Lower lobe of right lung (tissue), 2 donors: ENCODE measurements at regions not wholly inside any gene's neighbourhood (a gene's known extent, or its start where the extent isn't known, plus 50 kb on each side); places are given as distances from the start of the nearest gene placed in this dataset.
"Not testable (repeated sequence)": the region's sequence is repeated elsewhere in the genome, so short reads cannot be mapped to it uniquely, and the experiment has no call there.

Experiments
- ATAC-seq, 2 donors: fragments of 200-7000 bp; cut with Tn5 transposase; one replicate each; pipeline ENCODE4 v1.9.1; 2020 to 2022; ENCODE audit warnings: mild to moderate bottlenecking in 2 of 2, moderate library complexity in 2 of 2
- DNase-seq: peaks from one replicate; pipeline ENCODE4 v3.0.0-alpha.2; 2020
- H3K27ac ChIP-seq: fragments of 200-600 bp; one replicate; pipeline ENCODE4 v1.8.0; 2022
- H3K27me3 ChIP-seq: fragments of 200-600 bp; one replicate; pipeline ENCODE4 v1.8.0; 2022; ENCODE audit warnings: low read depth
- H3K36me3 ChIP-seq: fragments of 200-600 bp; one replicate; pipeline ENCODE4 v1.8.0; 2022; ENCODE audit warnings: mild to moderate bottlenecking
- H3K4me1 ChIP-seq: fragments of 200-600 bp; one replicate; pipeline ENCODE4 v1.8.0; 2022
- H3K4me3 ChIP-seq: fragments of 200-600 bp; one replicate; pipeline ENCODE4 v1.8.0; 2022; ENCODE audit warnings: mild to moderate bottlenecking
- H3K9me3 ChIP-seq: fragments of 200-600 bp; one replicate; pipeline ENCODE4 v1.8.0; 2022
- intact Hi-C: fragments of 100-400 bp; cut with DNase I; formaldehyde crosslinking; loops from one replicate; pipeline ENCODE4 v1.11.0; 2022
- TF ChIP-seq, protein P1 (sequence below): fragments of 200-600 bp; IDR thresholded peaks from one replicate; pipeline ENCODE4 v1.8.0; 2022; ENCODE audit warnings: antibody characterized with exemption, mild to moderate bottlenecking
- donor health status: DM: no; HTN: yes; CAD: no; lungs with severe emphysema.

DNA sequence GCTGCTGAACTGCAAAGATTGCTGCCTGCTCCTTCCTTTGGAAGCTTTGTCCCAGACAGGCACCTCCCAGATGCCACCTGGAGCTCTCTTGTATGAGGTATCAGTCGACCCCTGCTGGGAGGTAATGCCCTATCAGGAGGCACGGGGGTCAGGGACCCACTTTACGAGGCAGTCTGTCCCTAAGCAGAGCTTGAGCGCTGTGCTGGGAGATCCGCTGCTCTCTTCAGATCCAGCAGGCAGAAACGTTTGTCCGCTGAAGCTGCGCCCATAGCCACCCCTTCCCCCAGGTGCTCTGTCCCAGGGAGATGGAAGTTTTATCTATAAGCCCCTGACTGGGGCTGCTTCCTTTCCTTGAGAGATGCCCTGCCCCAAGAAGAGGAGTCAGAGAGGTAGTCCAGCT is 197.5 kb downstream of the NAF1 start:
- TF ChIP-seq, protein P1, sequence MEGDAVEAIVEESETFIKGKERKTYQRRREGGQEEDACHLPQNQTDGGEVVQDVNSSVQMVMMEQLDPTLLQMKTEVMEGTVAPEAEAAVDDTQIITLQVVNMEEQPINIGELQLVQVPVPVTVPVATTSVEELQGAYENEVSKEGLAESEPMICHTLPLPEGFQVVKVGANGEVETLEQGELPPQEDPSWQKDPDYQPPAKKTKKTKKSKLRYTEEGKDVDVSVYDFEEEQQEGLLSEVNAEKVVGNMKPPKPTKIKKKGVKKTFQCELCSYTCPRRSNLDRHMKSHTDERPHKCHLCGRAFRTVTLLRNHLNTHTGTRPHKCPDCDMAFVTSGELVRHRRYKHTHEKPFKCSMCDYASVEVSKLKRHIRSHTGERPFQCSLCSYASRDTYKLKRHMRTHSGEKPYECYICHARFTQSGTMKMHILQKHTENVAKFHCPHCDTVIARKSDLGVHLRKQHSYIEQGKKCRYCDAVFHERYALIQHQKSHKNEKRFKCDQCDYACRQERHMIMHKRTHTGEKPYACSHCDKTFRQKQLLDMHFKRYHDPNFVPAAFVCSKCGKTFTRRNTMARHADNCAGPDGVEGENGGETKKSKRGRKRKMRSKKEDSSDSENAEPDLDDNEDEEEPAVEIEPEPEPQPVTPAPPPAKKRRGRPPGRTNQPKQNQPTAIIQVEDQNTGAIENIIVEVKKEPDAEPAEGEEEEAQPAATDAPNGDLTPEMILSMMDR, result no peak
- no peak for ATAC-seq
- intact Hi-C loops, result no loop called here
- DNase-seq, result no peak
- Histone ChIP-seq H3K9me3 (no peaks in the 10 kb centered on the region), H3K4me3 (no peak overlapping the region), H3K27me3 (no peaks in the 10 kb centered on the region), H3K36me3 (no peaks in the 10 kb centered on the region), H3K4me1 (no peaks in the 10 kb centered on the region), H3K27ac (no peak overlapping the region)

DNA sequence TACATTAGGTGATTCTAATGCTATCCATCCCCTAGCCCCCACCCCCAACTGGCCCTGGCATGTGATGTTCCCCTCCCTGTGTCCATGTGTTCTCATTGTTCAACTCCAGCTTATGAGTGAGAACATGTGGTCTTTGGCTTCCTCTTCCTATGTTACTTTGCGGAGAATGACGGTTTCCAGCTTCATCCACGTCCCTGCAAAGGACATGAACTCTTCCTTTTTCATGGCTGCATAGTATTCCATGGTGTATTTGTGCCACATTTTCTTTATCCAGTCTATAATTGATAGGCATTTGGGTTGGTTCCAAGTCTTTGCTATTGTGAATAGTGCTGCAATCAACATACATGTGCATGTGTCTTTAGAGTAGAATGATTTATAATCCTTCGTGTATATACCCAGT is 200.7 kb downstream of the NAF1 start:
- H3K27me3 ChIP-seq, H3K27ac ChIP-seq, intact Hi-C loops, H3K36me3 ChIP-seq, ATAC-seq, H3K4me1 ChIP-seq, DNase-seq, H3K4me3 ChIP-seq, H3K9me3 ChIP-seq: not testable (repeated sequence)

DNA sequence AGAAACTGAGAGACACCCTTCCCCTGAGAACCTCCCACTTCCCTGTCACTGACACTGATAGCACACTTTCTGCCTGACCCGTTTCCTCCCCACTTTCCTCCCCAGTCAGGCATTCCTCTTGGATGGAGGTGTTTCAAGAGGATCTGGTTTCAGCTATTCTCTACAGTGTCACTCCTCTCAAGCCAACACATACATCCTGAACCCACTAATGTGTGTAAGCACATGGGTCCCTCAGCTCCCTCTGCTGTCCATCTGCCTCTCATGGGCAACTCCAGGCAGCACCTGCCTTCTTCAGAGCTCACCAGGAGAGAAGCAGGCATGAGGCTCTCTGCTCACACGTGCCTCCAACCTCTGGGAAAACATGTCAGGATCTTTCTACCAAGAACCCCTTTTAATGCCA is 207.6 kb downstream of the NAF1 start:
- Histone ChIP-seq H3K36me3 (no peaks in the 10 kb centered on the region), H3K27me3 (no peaks in the 10 kb centered on the region), H3K4me3 (no peak overlapping the region), H3K4me1 (no peaks in the 10 kb centered on the region), H3K27ac (no peak overlapping the region), H3K9me3 (no peaks in the 10 kb centered on the region)
- ATAC-seq, result no peak
- intact Hi-C loops, result no loop called here
- no peak for DNase-seq
- TF ChIP-seq, protein P1, result no peak

DNA sequence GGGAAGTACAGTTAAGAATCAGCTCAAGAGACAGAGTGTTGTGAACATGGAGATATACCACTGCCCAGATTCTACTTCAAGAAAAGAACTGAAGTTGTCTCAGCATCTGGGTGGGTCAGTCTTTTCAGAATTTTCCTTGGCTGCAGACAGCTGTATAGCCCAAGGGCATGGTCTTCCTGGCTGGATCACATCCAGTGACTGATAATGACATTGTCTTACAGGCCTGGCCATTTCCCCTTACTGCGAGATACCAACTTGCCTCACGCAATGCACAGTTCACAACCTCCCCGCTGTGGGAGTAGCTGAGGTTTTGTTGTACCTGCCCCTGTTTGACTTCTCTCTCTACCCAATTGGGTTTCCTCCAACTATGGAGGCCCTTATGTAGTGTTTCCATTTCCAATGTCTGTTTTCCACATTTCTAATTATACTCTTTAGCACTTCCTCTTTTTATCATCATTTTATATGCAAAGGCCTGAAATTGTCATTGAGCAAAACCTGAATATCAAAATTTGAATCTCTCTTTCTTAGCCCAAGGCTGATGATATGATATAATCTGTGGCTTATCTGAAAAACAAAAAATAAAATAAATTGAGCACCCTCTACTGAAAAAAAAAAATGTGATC is 209.1 kb downstream of the NAF1 start:
- Histone ChIP-seq H3K27ac (no peak overlapping the region), H3K4me1 (no peaks in the 10 kb centered on the region), H3K4me3 (no peak overlapping the region), H3K36me3 (no peaks in the 10 kb centered on the region), H3K27me3 (no peaks in the 10 kb centered on the region), H3K9me3 (no peaks in the 10 kb centered on the region)
- intact Hi-C loops, result no loop called here
- DNase-seq (no peak), ATAC-seq (no peak)
- TF ChIP-seq, protein P1, result no peak

DNA sequence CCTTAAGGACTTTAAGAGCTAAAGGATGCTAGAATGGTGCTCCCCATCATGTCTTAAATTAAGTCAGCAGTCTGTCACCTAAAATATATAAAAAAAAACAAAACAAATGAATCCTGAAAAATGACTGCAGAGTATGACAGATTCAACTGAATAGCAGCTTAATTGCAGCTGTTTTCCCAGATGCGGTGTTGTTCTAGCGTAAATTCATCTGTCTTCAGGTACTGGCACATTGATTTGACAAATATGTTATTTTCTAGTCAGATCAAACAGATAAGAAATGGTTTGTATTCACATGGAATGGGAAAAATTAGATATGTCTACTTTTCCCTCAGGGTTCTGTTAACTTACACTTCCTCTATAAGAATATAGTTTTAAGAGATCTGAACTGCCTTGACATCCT is 211.7 kb downstream of the NAF1 start:
- intact Hi-C loops, result no loop called here
- no peak overlapping the region for H3K27ac ChIP-seq
- no peaks in the 10 kb centered on the region for H3K4me1 ChIP-seq
- no peaks in the 10 kb centered on the region for H3K36me3 ChIP-seq
- H3K4me3 ChIP-seq, result no peak overlapping the region
- no peak for DNase-seq
- no peaks in the 10 kb centered on the region for H3K27me3 ChIP-seq
- H3K9me3 ChIP-seq, result no peaks in the 10 kb centered on the region
- TF ChIP-seq, protein P1, result no peak
- no peak for ATAC-seq

DNA sequence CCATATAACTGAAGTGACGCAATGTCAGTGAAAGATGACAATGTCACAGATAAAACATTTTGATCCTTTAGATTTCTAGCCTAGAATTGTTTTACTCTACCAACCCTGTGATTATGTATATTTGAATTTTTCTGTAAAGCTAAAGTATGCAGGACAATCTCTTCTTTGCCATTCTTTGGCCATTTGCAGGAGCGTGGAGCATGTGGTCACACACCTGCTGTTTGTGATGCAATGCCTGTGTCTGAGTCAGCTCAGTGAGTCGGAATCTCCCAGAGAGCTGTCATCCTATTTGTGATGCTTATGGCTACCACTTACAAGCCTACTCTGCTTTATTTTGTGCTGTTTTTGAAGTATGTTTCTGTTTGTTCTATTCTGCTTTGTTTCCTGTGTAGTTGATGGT is 214.5 kb downstream of the NAF1 start:
- H3K4me1 ChIP-seq, result no peaks in the 10 kb centered on the region
- H3K36me3 ChIP-seq, result no peaks in the 10 kb centered on the region
- no peak overlapping the region for H3K27ac ChIP-seq
- no peaks in the 10 kb centered on the region for H3K9me3 ChIP-seq
- DNase-seq (no peak), ATAC-seq (no peak)
- intact Hi-C loops, result no loop called here
- no peak overlapping the region for H3K4me3 ChIP-seq
- TF ChIP-seq, protein P1, result no peak
- no peaks in the 10 kb centered on the region for H3K27me3 ChIP-seq
